ENCODE measurements at regions not wholly inside any gene's neighbourhood (a gene's known extent, or its start where the extent isn't known, plus 50 kb on each side); places are given as distances from the start of the nearest gene placed in this dataset.
A peak's percentile ranks its signal among the peaks of the same experiment; 100 is the strongest.

- H3K4me1 ChIP-seq (ENCODE audit: control insufficient read depth, insufficient read depth, low read length, unreplicated experiment), result no peaks in the 10 kb centered on the region
- no peaks in the 10 kb centered on the region for H3K36me3 ChIP-seq (ENCODE audit: insufficient read depth, low read length)
- H2AFZ ChIP-seq (ENCODE audit: low read length, unreplicated experiment), result no peak overlapping the region
- H3K79me2 ChIP-seq (ENCODE audit: control insufficient read depth, insufficient read depth, low read length, unreplicated experiment), result no peaks in the 10 kb centered on the region
- no peak overlapping the region for H3K27ac ChIP-seq (ENCODE audit: low read depth, low read length)
- H3K27me3 ChIP-seq (ENCODE audit: insufficient read depth, low read length), result peaks cover 37% of the 10 kb centered on the region
- no peak overlapping the region for H3K4me3 ChIP-seq (ENCODE audit: low read depth, low read length)
Measured at GRCh38 chr11:29578806-29579205, 438.0 kb downstream of the KCNA4 start.

DNA sequence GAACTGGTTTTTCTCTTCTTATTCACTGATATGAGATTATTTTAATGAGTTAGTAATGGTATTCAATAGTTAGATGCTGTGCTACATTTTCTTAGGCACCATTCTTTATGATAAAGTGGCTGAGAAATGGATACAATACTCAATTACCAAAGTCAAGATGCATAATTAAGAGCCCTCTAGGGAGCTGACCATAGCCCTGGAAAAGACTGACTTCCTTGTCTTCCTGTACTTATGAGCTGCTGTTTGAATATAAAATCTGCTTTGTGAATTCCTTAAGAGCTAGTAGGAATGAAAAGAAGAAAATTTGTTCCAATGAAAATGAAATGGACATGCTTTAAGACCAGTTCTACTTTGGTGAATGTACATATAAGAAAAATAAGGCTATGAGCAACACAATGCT lies 452.3 kb downstream of the KCNA4 start:
- no peaks in the 10 kb centered on the region for H3K27me3 ChIP-seq (ENCODE audit: insufficient read depth, low read length)
- no peak overlapping the region for H3K27ac ChIP-seq (ENCODE audit: low read depth, low read length)
- H3K4me3 ChIP-seq (ENCODE audit: low read depth, low read length), result no peak overlapping the region
- H3K36me3 ChIP-seq (ENCODE audit: insufficient read depth, low read length), result no peaks in the 10 kb centered on the region
- no peaks in the 10 kb centered on the region for H3K4me1 ChIP-seq (ENCODE audit: control insufficient read depth, insufficient read depth, low read length, unreplicated experiment)
- H3K79me2 ChIP-seq (ENCODE audit: control insufficient read depth, insufficient read depth, low read length, unreplicated experiment), result no peaks in the 10 kb centered on the region
- no peak overlapping the region for H2AFZ ChIP-seq (ENCODE audit: low read length, unreplicated experiment)

- no peaks in the 10 kb centered on the region for H3K27me3 ChIP-seq (ENCODE audit: insufficient read depth, low read length)
- H3K79me2 ChIP-seq (ENCODE audit: control insufficient read depth, insufficient read depth, low read length, unreplicated experiment), result no peaks in the 10 kb centered on the region
- no peak overlapping the region for H3K4me3 ChIP-seq (ENCODE audit: low read depth, low read length)
- H3K36me3 ChIP-seq (ENCODE audit: insufficient read depth, low read length), result no peaks in the 10 kb centered on the region
- H3K4me1 ChIP-seq (ENCODE audit: control insufficient read depth, insufficient read depth, low read length, unreplicated experiment), result no peaks in the 10 kb centered on the region
- no peak overlapping the region for H2AFZ ChIP-seq (ENCODE audit: low read length, unreplicated experiment)
- H3K27ac ChIP-seq (ENCODE audit: low read depth, low read length), result no peak overlapping the region
Measured at GRCh38 chr11:29562183-29562582, 454.6 kb downstream of the KCNA4 start.

GRCh38 chr11:29553990-29554389 lies 462.8 kb downstream of the KCNA4 start:
- Histone ChIP-seq H3K27me3 (ENCODE audit: insufficient read depth, low read length) (peaks cover 14% of the 10 kb centered on the region), H2AFZ (ENCODE audit: low read length, unreplicated experiment) (no peak overlapping the region), H3K79me2 (ENCODE audit: control insufficient read depth, insufficient read depth, low read length, unreplicated experiment) (no peaks in the 10 kb centered on the region), H3K27ac (ENCODE audit: low read depth, low read length) (no peak overlapping the region), H3K4me3 (ENCODE audit: low read depth, low read length) (no peak overlapping the region), H3K36me3 (ENCODE audit: insufficient read depth, low read length) (no peaks in the 10 kb centered on the region), H3K4me1 (ENCODE audit: control insufficient read depth, insufficient read depth, low read length, unreplicated experiment) (no peaks in the 10 kb centered on the region)

DNA sequence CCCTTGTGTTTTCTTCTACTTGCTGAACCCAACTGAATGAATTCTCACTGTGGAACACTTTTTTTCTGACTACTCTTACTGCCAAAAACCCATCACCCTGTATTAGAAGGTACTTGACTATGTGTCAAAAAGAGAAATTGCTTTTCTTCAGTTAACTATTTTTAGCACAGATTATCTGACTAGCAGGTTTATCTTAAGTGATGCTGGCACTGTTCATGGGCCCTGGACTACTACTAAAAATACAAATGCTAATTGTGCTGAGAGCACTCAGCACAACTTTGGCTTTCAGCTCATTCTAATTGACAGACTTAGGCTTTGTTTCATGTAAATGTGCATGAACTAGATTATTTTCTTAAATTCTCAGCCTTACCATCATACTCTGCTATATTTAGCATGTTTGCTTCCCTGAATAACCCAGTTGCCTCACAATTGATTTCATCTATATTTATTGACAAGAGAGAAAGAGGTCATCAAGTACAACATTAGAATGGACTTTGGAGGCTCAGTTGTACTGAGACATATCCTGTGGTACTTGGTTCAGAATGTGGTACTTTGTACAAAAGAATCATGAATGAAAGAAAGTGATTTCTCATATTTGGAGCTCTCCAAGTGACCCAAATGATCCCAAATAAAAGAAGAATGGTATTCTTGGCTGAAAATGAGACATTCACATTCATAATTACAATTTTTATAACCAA lies 478.3 kb downstream of the KCNA4 start:
- H2AFZ ChIP-seq (ENCODE audit: low read length, unreplicated experiment), result no peak overlapping the region
- H3K4me1 ChIP-seq (ENCODE audit: control insufficient read depth, insufficient read depth, low read length, unreplicated experiment), result no peaks in the 10 kb centered on the region
- peaks cover 13% of the 10 kb centered on the region for H3K27me3 ChIP-seq (ENCODE audit: insufficient read depth, low read length)
- no peaks in the 10 kb centered on the region for H3K79me2 ChIP-seq (ENCODE audit: control insufficient read depth, insufficient read depth, low read length, unreplicated experiment)
- H3K27ac ChIP-seq (ENCODE audit: low read depth, low read length), result no peak overlapping the region
- H3K36me3 ChIP-seq (ENCODE audit: insufficient read depth, low read length), result no peaks in the 10 kb centered on the region
- H3K4me3 ChIP-seq (ENCODE audit: low read depth, low read length), result no peak overlapping the region

- H3K27ac ChIP-seq (ENCODE audit: low read depth, low read length), result no peak overlapping the region
- H3K79me2 ChIP-seq (ENCODE audit: control insufficient read depth, insufficient read depth, low read length, unreplicated experiment), result no peaks in the 10 kb centered on the region
- H3K36me3 ChIP-seq (ENCODE audit: insufficient read depth, low read length), result no peaks in the 10 kb centered on the region
- H3K4me1 ChIP-seq (ENCODE audit: control insufficient read depth, insufficient read depth, low read length, unreplicated experiment), result no peaks in the 10 kb centered on the region
- no peak overlapping the region for H2AFZ ChIP-seq (ENCODE audit: low read length, unreplicated experiment)
- H3K27me3 ChIP-seq (ENCODE audit: insufficient read depth, low read length), result no peaks in the 10 kb centered on the region
- H3K4me3 ChIP-seq (ENCODE audit: low read depth, low read length), result no peak overlapping the region
Measured at GRCh38 chr11:29534836-29535235, 482.0 kb downstream of the KCNA4 start.

DNA sequence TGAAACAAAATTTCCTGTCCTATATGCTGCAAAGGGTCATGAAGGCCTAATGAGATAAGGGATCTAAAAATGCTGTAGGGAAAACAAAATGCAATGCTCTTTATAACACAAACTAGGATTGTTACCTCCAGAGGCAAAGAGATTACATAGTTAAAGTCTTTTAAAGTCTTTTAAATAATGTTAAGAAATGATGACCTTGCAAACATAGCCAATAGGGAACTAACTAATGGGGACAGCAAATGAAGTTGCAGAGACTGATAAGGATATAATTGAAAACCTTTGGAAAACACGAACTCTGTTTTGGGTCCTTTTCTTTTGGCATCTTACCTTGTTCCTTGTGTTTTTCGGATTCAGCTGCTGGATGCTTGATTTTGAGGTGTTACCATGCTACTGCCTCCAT lies 485.9 kb downstream of the KCNA4 start:
- no peaks in the 10 kb centered on the region for H3K27me3 ChIP-seq (ENCODE audit: insufficient read depth, low read length)
- no peak overlapping the region for H2AFZ ChIP-seq (ENCODE audit: low read length, unreplicated experiment)
- peaks cover 7% of the 10 kb centered on the region for H3K4me1 ChIP-seq (ENCODE audit: control insufficient read depth, insufficient read depth, low read length, unreplicated experiment)
- no peaks in the 10 kb centered on the region for H3K36me3 ChIP-seq (ENCODE audit: insufficient read depth, low read length)
- H3K27ac ChIP-seq (ENCODE audit: low read depth, low read length), result no peak overlapping the region
- no peaks in the 10 kb centered on the region for H3K79me2 ChIP-seq (ENCODE audit: control insufficient read depth, insufficient read depth, low read length, unreplicated experiment)
- no peak overlapping the region for H3K4me3 ChIP-seq (ENCODE audit: low read depth, low read length)

DNA sequence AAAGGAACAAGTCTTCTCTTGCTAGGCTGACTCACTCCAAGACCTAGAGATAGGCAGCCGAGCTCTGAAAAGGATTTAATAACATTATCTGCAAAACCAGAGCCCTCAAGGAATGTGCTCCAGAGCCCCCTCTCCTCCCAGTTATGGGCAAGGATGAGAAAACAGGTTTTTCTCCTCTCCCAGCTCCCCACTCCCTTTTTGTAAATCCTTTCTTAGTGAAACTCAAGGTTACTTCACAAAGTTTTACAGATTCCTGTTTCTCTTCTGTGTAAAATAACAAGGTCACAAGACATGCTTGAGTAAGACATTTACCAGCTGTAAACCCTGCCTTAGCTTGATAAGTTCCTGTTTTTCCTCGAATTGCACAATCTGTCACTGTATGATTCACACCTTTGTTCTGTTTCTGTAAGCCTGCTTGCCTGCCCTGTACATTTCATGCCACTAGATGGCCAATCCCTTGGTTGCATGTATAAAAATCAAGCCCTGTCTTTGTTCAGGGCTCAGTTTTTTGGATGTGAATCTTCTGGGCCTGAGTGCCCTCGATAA lies 489.4 kb downstream of the KCNA4 start:
- H3K27ac ChIP-seq (ENCODE audit: low read depth, low read length), result peak overlapping the region; percentile 79
- H3K36me3 ChIP-seq (ENCODE audit: insufficient read depth, low read length), result no peaks in the 10 kb centered on the region
- no peaks in the 10 kb centered on the region for H3K79me2 ChIP-seq (ENCODE audit: control insufficient read depth, insufficient read depth, low read length, unreplicated experiment)
- peaks cover 7% of the 10 kb centered on the region for H3K4me1 ChIP-seq (ENCODE audit: control insufficient read depth, insufficient read depth, low read length, unreplicated experiment)
- peak overlapping the region; percentile 17; the same call in 1 of the 2 replicates for H3K4me3 ChIP-seq (ENCODE audit: low read depth, low read length)
- no peaks in the 10 kb centered on the region for H3K27me3 ChIP-seq (ENCODE audit: insufficient read depth, low read length)
- peak overlapping the region; percentile 38 for H2AFZ ChIP-seq (ENCODE audit: low read length, unreplicated experiment)

GRCh38 chr11:29518389-29519174 lies 498.2 kb downstream of the KCNA4 start:
- Histone ChIP-seq H3K27me3 (ENCODE audit: insufficient read depth, low read length) (no peaks in the 10 kb centered on the region), H3K27ac (ENCODE audit: low read depth, low read length) (no peak overlapping the region), H2AFZ (ENCODE audit: low read length, unreplicated experiment) (no peak overlapping the region), H3K4me3 (ENCODE audit: low read depth, low read length) (no peak overlapping the region), H3K4me1 (ENCODE audit: control insufficient read depth, insufficient read depth, low read length, unreplicated experiment) (no peaks in the 10 kb centered on the region), H3K79me2 (ENCODE audit: control insufficient read depth, insufficient read depth, low read length, unreplicated experiment) (no peaks in the 10 kb centered on the region), H3K36me3 (ENCODE audit: insufficient read depth, low read length) (no peaks in the 10 kb centered on the region)

DNA sequence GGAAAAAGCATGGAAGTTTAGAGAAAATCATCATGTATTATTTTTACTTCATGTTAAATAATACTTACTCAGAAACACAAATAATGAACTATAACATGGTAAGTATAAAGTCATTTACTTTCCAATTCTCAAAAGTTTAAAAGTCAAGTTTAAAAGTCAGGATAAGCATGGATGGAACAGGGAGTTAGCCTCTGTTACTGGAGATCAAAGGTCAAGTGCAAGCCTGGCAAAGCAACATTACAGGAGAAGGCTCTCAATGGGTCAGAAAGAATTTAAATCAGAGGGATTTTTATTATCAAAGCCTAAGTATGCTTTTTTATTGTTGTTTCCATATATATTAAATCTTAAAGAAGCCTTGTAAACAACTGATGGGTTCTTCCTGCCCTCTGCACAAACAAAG lies 505.4 kb downstream of the KCNA4 start:
- H3K27me3 ChIP-seq (ENCODE audit: insufficient read depth, low read length), result no peaks in the 10 kb centered on the region
- no peaks in the 10 kb centered on the region for H3K4me1 ChIP-seq (ENCODE audit: control insufficient read depth, insufficient read depth, low read length, unreplicated experiment)
- no peak overlapping the region for H3K27ac ChIP-seq (ENCODE audit: low read depth, low read length)
- no peak overlapping the region for H3K4me3 ChIP-seq (ENCODE audit: low read depth, low read length)
- H2AFZ ChIP-seq (ENCODE audit: low read length, unreplicated experiment), result no peak overlapping the region
- H3K36me3 ChIP-seq (ENCODE audit: insufficient read depth, low read length), result no peaks in the 10 kb centered on the region
- H3K79me2 ChIP-seq (ENCODE audit: control insufficient read depth, insufficient read depth, low read length, unreplicated experiment), result no peaks in the 10 kb centered on the region

- Histone ChIP-seq H3K36me3 (ENCODE audit: insufficient read depth, low read length) (no peaks in the 10 kb centered on the region), H3K27ac (ENCODE audit: low read depth, low read length) (no peak overlapping the region), H2AFZ (ENCODE audit: low read length, unreplicated experiment) (no peak overlapping the region), H3K27me3 (ENCODE audit: insufficient read depth, low read length) (no peaks in the 10 kb centered on the region), H3K4me1 (ENCODE audit: control insufficient read depth, insufficient read depth, low read length, unreplicated experiment) (no peaks in the 10 kb centered on the region), H3K4me3 (ENCODE audit: low read depth, low read length) (no peak overlapping the region), H3K79me2 (ENCODE audit: control insufficient read depth, insufficient read depth, low read length, unreplicated experiment) (no peaks in the 10 kb centered on the region)
Measured at GRCh38 chr11:29507376-29507775, 509.5 kb downstream of the KCNA4 start.
